ENCODE measurements at regions not wholly inside any gene's neighbourhood (a gene's known extent, or its start where the extent isn't known, plus 50 kb on each side); places are given as distances from the start of the nearest gene placed in this dataset.

- TF ChIP-seq RARB (CRISPR knock-in tag; IDR thresholded peaks at IDR 0.05): no peak
- no peak for TF ChIP-seq PPARA (CRISPR knock-in tag; IDR thresholded peaks at IDR 0.05; ENCODE audit: borderline replicate concordance)
- no peak for TF ChIP-seq ZNF565 (CRISPR knock-in tag; conservative IDR thresholded peaks at IDR 0.05; ENCODE audit: low read depth)
- TF ChIP-seq ZNF8 (CRISPR knock-in tag; IDR thresholded peaks at IDR 0.05): no peak
- no peak for TF ChIP-seq BACH2 (CRISPR knock-in tag; IDR thresholded peaks at IDR 0.05; ENCODE audit: borderline replicate concordance)
- TF ChIP-seq, protein P1, sequence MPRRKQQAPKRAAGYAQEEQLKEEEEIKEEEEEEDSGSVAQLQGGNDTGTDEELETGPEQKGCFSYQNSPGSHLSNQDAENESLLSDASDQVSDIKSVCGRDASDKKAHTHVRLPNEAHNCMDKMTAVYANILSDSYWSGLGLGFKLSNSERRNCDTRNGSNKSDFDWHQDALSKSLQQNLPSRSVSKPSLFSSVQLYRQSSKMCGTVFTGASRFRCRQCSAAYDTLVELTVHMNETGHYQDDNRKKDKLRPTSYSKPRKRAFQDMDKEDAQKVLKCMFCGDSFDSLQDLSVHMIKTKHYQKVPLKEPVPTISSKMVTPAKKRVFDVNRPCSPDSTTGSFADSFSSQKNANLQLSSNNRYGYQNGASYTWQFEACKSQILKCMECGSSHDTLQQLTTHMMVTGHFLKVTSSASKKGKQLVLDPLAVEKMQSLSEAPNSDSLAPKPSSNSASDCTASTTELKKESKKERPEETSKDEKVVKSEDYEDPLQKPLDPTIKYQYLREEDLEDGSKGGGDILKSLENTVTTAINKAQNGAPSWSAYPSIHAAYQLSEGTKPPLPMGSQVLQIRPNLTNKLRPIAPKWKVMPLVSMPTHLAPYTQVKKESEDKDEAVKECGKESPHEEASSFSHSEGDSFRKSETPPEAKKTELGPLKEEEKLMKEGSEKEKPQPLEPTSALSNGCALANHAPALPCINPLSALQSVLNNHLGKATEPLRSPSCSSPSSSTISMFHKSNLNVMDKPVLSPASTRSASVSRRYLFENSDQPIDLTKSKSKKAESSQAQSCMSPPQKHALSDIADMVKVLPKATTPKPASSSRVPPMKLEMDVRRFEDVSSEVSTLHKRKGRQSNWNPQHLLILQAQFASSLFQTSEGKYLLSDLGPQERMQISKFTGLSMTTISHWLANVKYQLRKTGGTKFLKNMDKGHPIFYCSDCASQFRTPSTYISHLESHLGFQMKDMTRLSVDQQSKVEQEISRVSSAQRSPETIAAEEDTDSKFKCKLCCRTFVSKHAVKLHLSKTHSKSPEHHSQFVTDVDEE (CRISPR knock-in tag; IDR thresholded peaks at IDR 0.05): no peak
- no peak for TF ChIP-seq SNAI2 (CRISPR knock-in tag; IDR thresholded peaks at IDR 0.05)
- TF ChIP-seq ZFP3 (CRISPR knock-in tag; IDR thresholded peaks at IDR 0.05): no peak
- TF ChIP-seq, protein P2, sequence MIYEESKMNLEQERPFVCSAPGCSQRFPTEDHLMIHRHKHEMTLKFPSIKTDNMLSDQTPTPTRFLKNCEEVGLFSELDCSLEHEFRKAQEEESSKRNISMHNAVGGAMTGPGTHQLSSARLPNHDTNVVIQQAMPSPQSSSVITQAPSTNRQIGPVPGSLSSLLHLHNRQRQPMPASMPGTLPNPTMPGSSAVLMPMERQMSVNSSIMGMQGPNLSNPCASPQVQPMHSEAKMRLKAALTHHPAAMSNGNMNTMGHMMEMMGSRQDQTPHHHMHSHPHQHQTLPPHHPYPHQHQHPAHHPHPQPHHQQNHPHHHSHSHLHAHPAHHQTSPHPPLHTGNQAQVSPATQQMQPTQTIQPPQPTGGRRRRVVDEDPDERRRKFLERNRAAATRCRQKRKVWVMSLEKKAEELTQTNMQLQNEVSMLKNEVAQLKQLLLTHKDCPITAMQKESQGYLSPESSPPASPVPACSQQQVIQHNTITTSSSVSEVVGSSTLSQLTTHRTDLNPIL (CRISPR knock-in tag; IDR thresholded peaks at IDR 0.05; ENCODE audit: low read depth): no peak
- TF ChIP-seq, protein P3, sequence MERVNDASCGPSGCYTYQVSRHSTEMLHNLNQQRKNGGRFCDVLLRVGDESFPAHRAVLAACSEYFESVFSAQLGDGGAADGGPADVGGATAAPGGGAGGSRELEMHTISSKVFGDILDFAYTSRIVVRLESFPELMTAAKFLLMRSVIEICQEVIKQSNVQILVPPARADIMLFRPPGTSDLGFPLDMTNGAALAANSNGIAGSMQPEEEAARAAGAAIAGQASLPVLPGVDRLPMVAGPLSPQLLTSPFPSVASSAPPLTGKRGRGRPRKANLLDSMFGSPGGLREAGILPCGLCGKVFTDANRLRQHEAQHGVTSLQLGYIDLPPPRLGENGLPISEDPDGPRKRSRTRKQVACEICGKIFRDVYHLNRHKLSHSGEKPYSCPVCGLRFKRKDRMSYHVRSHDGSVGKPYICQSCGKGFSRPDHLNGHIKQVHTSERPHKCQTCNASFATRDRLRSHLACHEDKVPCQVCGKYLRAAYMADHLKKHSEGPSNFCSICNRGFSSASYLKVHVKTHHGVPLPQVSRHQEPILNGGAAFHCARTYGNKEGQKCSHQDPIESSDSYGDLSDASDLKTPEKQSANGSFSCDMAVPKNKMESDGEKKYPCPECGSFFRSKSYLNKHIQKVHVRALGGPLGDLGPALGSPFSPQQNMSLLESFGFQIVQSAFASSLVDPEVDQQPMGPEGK (CRISPR knock-in tag; IDR thresholded peaks at IDR 0.05; ENCODE audit: borderline replicate concordance): no peak
- TF ChIP-seq CSDC2 (CRISPR knock-in tag; IDR thresholded peaks at IDR 0.05): no peak
Observed at GRCh38 chr6:105482227-105482844, 79.5 kb upstream of the PREP start.

Data from SK-N-SH treated with all-trans-retinoic acid at 6 μM for 48 hours (cell line).